H1 (cell line): ENCODE measurements at regions not wholly inside any gene's neighbourhood (a gene's known extent, or its start where the extent isn't known, plus 50 kb on each side); places are given as distances from the start of the nearest gene placed in this dataset.

ENCODE experiments used
- CTCF ChIA-PET: fragments of 300-600 bp; sonication (Branson Sonifier 250); formaldehyde crosslinking; loops from one replicate; lab custom pipeline; 2021; ENCODE audit not compliant: partially characterized antibody; lab: Charles Lee
- POLR2A ChIA-PET: fragments of 300-600 bp; sonication (Branson Sonifier 250); formaldehyde crosslinking; loops from one replicate; lab custom pipeline; 2021; ENCODE audit warnings: inconsistent platforms; ENCODE audit not compliant: partially characterized antibody; lab: Charles Lee
- DNase-seq, 2 experiments: peaks; one replicate each; pipeline versions ENCODE4 v3.0.0 to v3.0.0-alpha.2; 2010 to 2022; ENCODE audit warnings: low spot score in 2 of 2, low read depth in 1 of 2, mixed read lengths in 1 of 2
- FAIRE-seq: peaks from 2 replicates; lab custom pipeline; 2011; peaks lifted over from hg19 to GRCh38; lab: Jason Lieb, UNC
- H2AFZ ChIP-seq: 2 replicates; pipeline ENCODE4 v1.8.1; 2012; ENCODE audit warnings: low read length, inconsistent platforms
- H2AK5ac ChIP-seq: 2 replicates; pipeline ENCODE4 v1.6.1; 2013; ENCODE audit warnings: low read depth, low read length
- H2BK120ac ChIP-seq: replicated peaks from 2 replicates; pipeline ENCODE3; 2013; ENCODE audit warnings: low read depth, low read length, inconsistent platforms
- H2BK12ac ChIP-seq: 2 replicates; pipeline ENCODE4 v1.6.1; 2013; ENCODE audit warnings: low read depth, low read length
- H2BK15ac ChIP-seq: 2 replicates; pipeline ENCODE4 v1.6.1; 2013; ENCODE audit warnings: low read length
- H2BK20ac ChIP-seq: 2 replicates; pipeline ENCODE4 v1.6.1; 2013; ENCODE audit warnings: low read length
- H2BK5ac ChIP-seq: 2 replicates; pipeline ENCODE4 v1.6.1; 2013; ENCODE audit warnings: low read depth, low read length
- H3K14ac ChIP-seq: 2 replicates; pipeline ENCODE4 v1.6.1; 2013; ENCODE audit warnings: inconsistent platforms; ENCODE audit not compliant: insufficient read length
- H3K18ac ChIP-seq: 2 replicates; pipeline ENCODE4 v1.6.1; 2013; ENCODE audit warnings: low read length; ENCODE audit errors: extremely low read depth
- H3K23ac ChIP-seq: 2 replicates; pipeline ENCODE4 v1.6.1; 2013; ENCODE audit warnings: inconsistent platforms; ENCODE audit not compliant: insufficient read length
- H3K23me2 ChIP-seq: 2 replicates; pipeline ENCODE4 v1.6.1; 2013; ENCODE audit warnings: low read depth, low read length
- H3K27ac ChIP-seq: 2 replicates; pipeline ENCODE4 v1.6.1; 2011; ENCODE audit warnings: low read depth, low read length, inconsistent platforms
- H3K27me3 ChIP-seq, 4 experiments: replicated peaks in 1 of 4; 1 replicate in 1 of 4; 2 replicates in 3 of 4; pipeline versions ENCODE4 v1.6.1 to v1.8.1; 2011 to 2013; ENCODE audit warnings: low read length in 3 of 4, mild to moderate bottlenecking in 3 of 4, inconsistent platforms in 2 of 4, mixed read lengths in 2 of 4, moderate library complexity in 1 of 4; ENCODE audit not compliant: control insufficient read depth in 3 of 4, insufficient read depth in 3 of 4; ENCODE audit errors: extremely low read depth in 1 of 4
- H3K36me3 ChIP-seq, 4 experiments: 2 replicates each; pipeline versions ENCODE4 v1.6.1 to v1.8.1; 2011 to 2013; ENCODE audit warnings: mild to moderate bottlenecking in 4 of 4, low read length in 3 of 4, moderate library complexity in 2 of 4, control low read depth in 1 of 4, inconsistent platforms in 1 of 4; ENCODE audit not compliant: insufficient read depth in 4 of 4, control insufficient read depth in 2 of 4
- H3K4ac ChIP-seq: replicated peaks from 2 replicates; pipeline ENCODE3; 2013; ENCODE audit warnings: low read length, low read depth, mixed read lengths, inconsistent platforms; ENCODE audit not compliant: insufficient read length
- H3K4me1 ChIP-seq, 4 experiments: replicated peaks in 1 of 4; 1 replicate in 1 of 4; 2 replicates in 3 of 4; pipeline versions ENCODE4 v1.6.1 to v1.8.1; 2011 to 2013; ENCODE audit warnings: low read length in 3 of 4, inconsistent platforms in 2 of 4, mixed read lengths in 1 of 4; ENCODE audit not compliant: insufficient read depth in 4 of 4, control insufficient read depth in 3 of 4
- H3K4me2 ChIP-seq, 2 experiments: 2 replicates each; pipeline versions ENCODE4 v1.6.1 to v1.8.1; 2011 to 2013; ENCODE audit warnings: low read depth in 2 of 2, low read length in 2 of 2, control low read depth in 1 of 2, inconsistent platforms in 1 of 2, mild to moderate bottlenecking in 1 of 2; ENCODE audit not compliant: insufficient read depth in 1 of 2
- H3K4me3 ChIP-seq, 4 experiments: fragments of 200-600, 300-600 bp in 1 of 4; sonication (generic), shearing (Covaris generic), sonication (Bioruptor Twin) in 1 of 4; 2 replicates each; pipeline versions ENCODE4 v1.5.1 to v1.8.1; 2011 to 2016; ENCODE audit warnings: low read length in 4 of 4, low read depth in 3 of 4, control low read depth in 2 of 4, inconsistent platforms in 2 of 4, mild to moderate bottlenecking in 2 of 4, mixed read lengths in 1 of 4, moderate library complexity in 1 of 4; ENCODE audit not compliant: insufficient read depth in 2 of 4; ENCODE audit errors: extremely low read depth in 1 of 4
- H3K56ac ChIP-seq: replicated peaks from 2 replicates; pipeline ENCODE3; 2013; ENCODE audit warnings: low read depth, mild to moderate bottlenecking, mixed read lengths, low read length, inconsistent platforms; ENCODE audit not compliant: insufficient read length
- H3K79me1 ChIP-seq: 2 replicates; pipeline ENCODE4 v1.6.1; 2013; ENCODE audit warnings: low read depth, low read length, control low read depth
- H3K79me2 ChIP-seq, 2 experiments: 2 replicates each; pipeline versions ENCODE4 v1.6.1 to v1.8.1; 2012 to 2013; ENCODE audit warnings: low read length in 2 of 2, mild to moderate bottlenecking in 2 of 2, inconsistent platforms in 1 of 2; ENCODE audit not compliant: insufficient read depth in 2 of 2, control insufficient read depth in 1 of 2
- H3K9ac ChIP-seq, 4 experiments: replicated peaks in 1 of 4; 1 replicate in 1 of 4; 2 replicates in 3 of 4; pipeline versions ENCODE4 v1.6.1 to v1.8.1; 2011 to 2013; ENCODE audit warnings: low read depth in 3 of 4, low read length in 3 of 4, control low read depth in 2 of 4, mild to moderate bottlenecking in 2 of 4, moderate library complexity in 2 of 4, inconsistent platforms in 1 of 4; ENCODE audit errors: extremely low read depth in 1 of 4
- H3K9me3 ChIP-seq, 2 experiments: 2 replicates each; pipeline versions ENCODE4 v1.6.1 to v1.8.1; 2012 to 2013; ENCODE audit warnings: mild to moderate bottlenecking in 2 of 2, moderate library complexity in 2 of 2, control low read depth in 1 of 2, inconsistent platforms in 1 of 2, low read depth in 1 of 2, low read length in 1 of 2, mixed read lengths in 1 of 2; ENCODE audit not compliant: insufficient read depth in 2 of 2
- H4K20me1 ChIP-seq, 2 experiments: replicated peaks in 1 of 2; 2 replicates each; pipeline versions ENCODE3 to v1.8.1; 2011 to 2013; ENCODE audit warnings: inconsistent platforms in 2 of 2, low read length in 2 of 2, mild to moderate bottlenecking in 1 of 2; ENCODE audit not compliant: insufficient read depth in 2 of 2, control insufficient read depth in 1 of 2
- H4K5ac ChIP-seq: 2 replicates; pipeline ENCODE4 v1.6.1; 2013; ENCODE audit warnings: low read length, low read depth, mixed read lengths, inconsistent platforms; ENCODE audit not compliant: insufficient read length
- H4K8ac ChIP-seq: 2 replicates; pipeline ENCODE4 v1.8.0; 2013; ENCODE audit warnings: mild to moderate bottlenecking, moderate library complexity, low read length, inconsistent platforms; ENCODE audit not compliant: insufficient read depth; ENCODE audit errors: extremely low read depth
- H4K91ac ChIP-seq: replicated peaks from 2 replicates; pipeline ENCODE3; 2013; ENCODE audit warnings: low read length, mixed read lengths, inconsistent platforms; ENCODE audit not compliant: insufficient read length
- CBX8 ChIP-seq: fragments of 300-800, 300-1000 bp; sonication (generic); IDR thresholded peaks from 2 replicates; pipeline ENCODE4 v1.7.1; 2016; ENCODE audit warnings: low read depth, low read length, borderline replicate concordance
- CTCF ChIP-seq, 3 experiments: IDR thresholded peaks; 1 replicate in 2 of 3; 2 replicates in 1 of 3; pipeline versions ENCODE4 v1.5.1 to v1.6.1; 2011; ENCODE audit warnings: low read length in 3 of 3, mild to moderate bottlenecking in 3 of 3, inconsistent platforms in 2 of 3, low read depth in 1 of 3, moderate library complexity in 1 of 3; ENCODE audit not compliant: insufficient read depth in 1 of 3; ENCODE audit errors: control extremely low read depth in 1 of 3
- GABPA ChIP-seq: IDR thresholded peaks from 2 replicates; pipeline ENCODE4 v1.6.1; 2011; ENCODE audit warnings: mild to moderate bottlenecking, low read length, moderate library complexity, borderline replicate concordance; ENCODE audit not compliant: insufficient read depth
- KDM4A ChIP-seq: IDR thresholded peaks from one replicate; pipeline ENCODE4 v1.7.1; 2012; ENCODE audit warnings: low read depth, mild to moderate bottlenecking, moderate library complexity, low read length, inconsistent platforms; ENCODE audit not compliant: severe bottlenecking
- NRF1 ChIP-seq: IDR thresholded peaks from 2 replicates; pipeline ENCODE4 v1.6.1; 2011; ENCODE audit warnings: mild to moderate bottlenecking, low read depth, low read length, improper control_type of control experiment
- PHF8 ChIP-seq: fragments of 200-600 bp; sonication (generic); conservative IDR thresholded peaks from 2 replicates; pipeline ENCODE4 v1.7.1; 2012; ENCODE audit warnings: low read depth, mild to moderate bottlenecking, inconsistent platforms, low read length, moderate library complexity
- POLR2AphosphoS5 ChIP-seq: IDR thresholded peaks from 2 replicates; pipeline ENCODE4 v1.6.1; 2011; ENCODE audit warnings: low read depth, low read length
- SUZ12 ChIP-seq: fragments of 200-600 bp; sonication (generic); IDR thresholded peaks from 2 replicates; pipeline ENCODE4 v1.6.1; 2012; ENCODE audit warnings: mild to moderate bottlenecking, inconsistent platforms, low read length, moderate library complexity, mixed read lengths
- YY1 ChIP-seq: IDR thresholded peaks from 2 replicates; pipeline ENCODE4 v1.6.1; 2011; ENCODE audit warnings: low read depth, mild to moderate bottlenecking, low read length
- WGBS, 2 experiments: shearing (Covaris generic) in 1 of 2; methylation state at CpG; one replicate each; pipeline versions ENCODE4 v1.1.6 to v1.1.7; 2013 to 2015; ENCODE audit warnings: low lambda C conversion rate in 2 of 2, mixed read lengths in 2 of 2, inconsistent platforms in 1 of 2, low coverage in 1 of 2, missing lambda C conversion rate in 1 of 2; ENCODE audit not compliant: insufficient replicate concordance in 2 of 2, insufficient coverage in 1 of 2, insufficient read length in 1 of 2; ENCODE audit errors: extremely low coverage in 1 of 2, missing lambda C conversion rate in 1 of 2; 5-methylcytosine and 5-hydroxymethylcytosine counted together

- Histone ChIP-seq H3K79me2 (no peaks in the 10 kb centered on the region), H3K27me3 (no peaks in the 10 kb centered on the region), H4K5ac (no peak overlapping the region), H3K23ac (no peak overlapping the region), H3K4me2 (no peak overlapping the region), H3K18ac (no peak overlapping the region), H3K4ac (no peak overlapping the region), H2BK120ac (no peak overlapping the region), H2AK5ac (no peak overlapping the region), H3K9me3 (no peaks in the 10 kb centered on the region), H3K4me1 (no peaks in the 10 kb centered on the region), H2BK20ac (no peak overlapping the region), H3K56ac (no peak overlapping the region), H3K9ac (no peak overlapping the region), H4K8ac (no peak overlapping the region), H3K4me3 (no peak overlapping the region), H2BK12ac (no peak overlapping the region), H3K36me3 (no peaks in the 10 kb centered on the region), H3K79me1 (no peaks in the 10 kb centered on the region), H3K23me2 (no peaks in the 10 kb centered on the region), H2BK5ac (no peak overlapping the region), H3K14ac (no peak overlapping the region), H2BK15ac (no peak overlapping the region), H2AFZ (no peak overlapping the region), H4K20me1 (no peaks in the 10 kb centered on the region), H4K91ac (no peak overlapping the region), H3K27ac (no peak overlapping the region)
- CTCF ChIA-PET: no interaction called here
- POLR2A ChIA-PET: no interaction called here
- 96% methylated on average over 3 of the region's 3 CpGs; no CpG with 5 or more reads in 1 of the 2 experiments for WGBS, 2 experiments
- FAIRE-seq: no peak
- DNase-seq: no peak
- TF ChIP-seq CBX8 (no peak), KDM4A (no peak), POLR2AphosphoS5 (no peak), GABPA (no peak), NRF1 (no peak), CTCF (IDR thresholded peaks at IDR 0.05; ENCODE audit: control extremely low read depth in 1 of 3, insufficient read depth in 1 of 3, low read depth in 1 of 3, low read length in 3 of 3) (no peak), SUZ12 (no peak), PHF8 (no peak), YY1 (no peak)
Measured at GRCh38 chr16:76748461-76749348, 442.3 kb upstream of the MON1B start.
